ENCODE measurements at regions not wholly inside any gene's neighbourhood (a gene's known extent, or its start where the extent isn't known, plus 50 kb on each side); places are given as distances from the start of the nearest gene placed in this dataset.

DNA sequence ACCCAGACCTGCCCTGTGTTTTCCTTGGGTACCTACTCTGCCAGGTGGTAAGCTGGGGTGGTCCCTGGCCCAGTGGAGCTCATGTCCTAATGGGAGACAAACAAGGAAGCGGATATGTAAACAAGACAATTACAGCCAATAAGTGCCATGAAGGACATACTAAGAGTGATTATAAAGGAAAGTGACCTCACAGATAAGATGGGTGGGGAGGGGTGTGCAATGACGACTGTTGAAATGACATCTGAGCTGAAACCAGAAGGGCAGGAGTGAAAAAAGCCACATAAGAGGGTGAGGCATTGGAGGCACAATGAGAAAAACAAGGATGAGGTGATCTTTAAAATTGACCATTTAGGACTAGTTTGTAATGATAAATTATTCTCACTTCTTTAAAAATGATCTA is 336.2 kb upstream of the IL12A start:
- H3K27me3 ChIP-seq, result no peaks in the 10 kb centered on the region
- H3K36me3 ChIP-seq (replicated peaks; ENCODE audit: insufficient read depth, low read depth), result no peaks in the 10 kb centered on the region
- H3K9me2 ChIP-seq (replicated peaks; ENCODE audit: insufficient read depth), result no peaks in the 10 kb centered on the region
- DNase-seq (ENCODE audit: low spot score), result no peak
- H3K9me3 ChIP-seq (ENCODE audit: low read depth), result no peaks in the 10 kb centered on the region
- TF ChIP-seq EZH2 (IDR thresholded peaks at IDR 0.05; ENCODE audit: borderline replicate concordance) (no peak), EZH2phosphoT487 (IDR thresholded peaks at IDR 0.05; ENCODE audit: low read depth, severe bottlenecking, unreplicated experiment) (no peak)
- TF ChIP-seq, protein P1, sequence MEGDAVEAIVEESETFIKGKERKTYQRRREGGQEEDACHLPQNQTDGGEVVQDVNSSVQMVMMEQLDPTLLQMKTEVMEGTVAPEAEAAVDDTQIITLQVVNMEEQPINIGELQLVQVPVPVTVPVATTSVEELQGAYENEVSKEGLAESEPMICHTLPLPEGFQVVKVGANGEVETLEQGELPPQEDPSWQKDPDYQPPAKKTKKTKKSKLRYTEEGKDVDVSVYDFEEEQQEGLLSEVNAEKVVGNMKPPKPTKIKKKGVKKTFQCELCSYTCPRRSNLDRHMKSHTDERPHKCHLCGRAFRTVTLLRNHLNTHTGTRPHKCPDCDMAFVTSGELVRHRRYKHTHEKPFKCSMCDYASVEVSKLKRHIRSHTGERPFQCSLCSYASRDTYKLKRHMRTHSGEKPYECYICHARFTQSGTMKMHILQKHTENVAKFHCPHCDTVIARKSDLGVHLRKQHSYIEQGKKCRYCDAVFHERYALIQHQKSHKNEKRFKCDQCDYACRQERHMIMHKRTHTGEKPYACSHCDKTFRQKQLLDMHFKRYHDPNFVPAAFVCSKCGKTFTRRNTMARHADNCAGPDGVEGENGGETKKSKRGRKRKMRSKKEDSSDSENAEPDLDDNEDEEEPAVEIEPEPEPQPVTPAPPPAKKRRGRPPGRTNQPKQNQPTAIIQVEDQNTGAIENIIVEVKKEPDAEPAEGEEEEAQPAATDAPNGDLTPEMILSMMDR (IDR thresholded peaks at IDR 0.05; ENCODE audit: poor library complexity), result no peak
- no peak overlapping the region for H2AFZ ChIP-seq
- H3K4me1 ChIP-seq (ENCODE audit: insufficient read depth), result no peaks in the 10 kb centered on the region
- 54% methylated on average over 2 of the region's 2 CpGs for WGBS (ENCODE audit: low lambda C conversion rate, missing lambda C conversion rate)
- no peak overlapping the region for H3K4me2 ChIP-seq
- H3K27ac ChIP-seq, result no peak overlapping the region
- no peak overlapping the region for H3K4me3 ChIP-seq
- H4K20me1 ChIP-seq (ENCODE audit: insufficient read depth, poor library complexity, severe bottlenecking), result no peaks in the 10 kb centered on the region
- no peaks in the 10 kb centered on the region for H3K79me2 ChIP-seq

DNA sequence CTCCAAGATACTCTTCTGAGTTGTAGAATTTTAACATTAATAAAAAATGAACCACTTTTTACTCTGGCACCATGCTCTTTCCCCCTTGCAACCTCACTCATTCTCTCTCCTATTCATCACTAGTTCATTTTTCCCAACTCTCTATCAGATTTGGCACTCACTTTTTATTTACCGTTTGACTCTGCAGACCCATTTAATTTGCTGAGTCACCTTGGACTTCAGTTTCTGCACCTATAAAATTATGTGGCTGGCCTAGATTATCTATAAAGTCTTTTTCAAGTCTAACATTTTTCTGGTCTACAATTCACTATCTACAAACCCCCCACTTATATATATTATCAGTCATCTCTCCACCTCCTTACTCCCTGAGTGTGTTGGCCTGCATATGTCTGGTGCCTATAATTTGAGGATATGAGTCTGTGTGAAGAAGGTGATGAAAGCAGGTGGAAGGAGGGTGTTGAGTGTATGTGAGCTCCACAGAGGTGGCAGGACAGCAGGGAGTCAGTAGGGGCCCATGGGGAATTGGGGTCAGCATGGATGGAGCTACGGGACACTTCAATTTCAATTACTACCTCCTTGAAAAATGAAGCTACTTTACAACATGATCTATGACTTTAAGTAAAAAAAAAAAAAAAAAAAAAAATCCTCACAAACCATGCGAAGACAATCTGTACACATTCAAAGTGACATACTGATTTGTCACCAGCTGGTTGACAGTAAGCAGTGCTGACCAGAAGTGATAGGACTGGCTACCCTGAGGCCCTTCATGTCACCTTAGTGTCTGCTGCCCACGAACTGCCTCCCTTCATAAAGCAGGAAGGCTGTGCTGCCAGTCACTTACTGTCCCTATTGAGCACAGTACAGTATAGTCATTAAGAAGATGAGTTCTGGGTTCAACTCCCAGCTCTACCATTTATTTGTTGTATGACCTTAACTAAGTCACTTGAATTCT is 334.2 kb upstream of the IL12A start:
- Histone ChIP-seq H3K27ac (no peak overlapping the region), H3K9me3 (ENCODE audit: low read depth) (no peaks in the 10 kb centered on the region), H3K79me2 (no peaks in the 10 kb centered on the region), H3K4me2 (no peak overlapping the region), H3K4me3 (no peak overlapping the region), H3K27me3 (no peaks in the 10 kb centered on the region), H4K20me1 (ENCODE audit: insufficient read depth, poor library complexity, severe bottlenecking) (no peaks in the 10 kb centered on the region), H3K9me2 (replicated peaks; ENCODE audit: insufficient read depth) (no peaks in the 10 kb centered on the region), H3K4me1 (ENCODE audit: insufficient read depth) (no peaks in the 10 kb centered on the region), H3K36me3 (replicated peaks; ENCODE audit: insufficient read depth, low read depth) (no peaks in the 10 kb centered on the region), H2AFZ (no peak overlapping the region)
- 67% methylated on average over 4 of the region's 4 CpGs for WGBS (ENCODE audit: low lambda C conversion rate, missing lambda C conversion rate)
- no peak for DNase-seq (ENCODE audit: low spot score)
- TF ChIP-seq, protein P1 (IDR thresholded peaks at IDR 0.05; ENCODE audit: poor library complexity), result no peak
- TF ChIP-seq EZH2 (IDR thresholded peaks at IDR 0.05; ENCODE audit: borderline replicate concordance), result no peak
- TF ChIP-seq EZH2phosphoT487 (IDR thresholded peaks at IDR 0.05; ENCODE audit: low read depth, severe bottlenecking, unreplicated experiment), result no peak

DNA sequence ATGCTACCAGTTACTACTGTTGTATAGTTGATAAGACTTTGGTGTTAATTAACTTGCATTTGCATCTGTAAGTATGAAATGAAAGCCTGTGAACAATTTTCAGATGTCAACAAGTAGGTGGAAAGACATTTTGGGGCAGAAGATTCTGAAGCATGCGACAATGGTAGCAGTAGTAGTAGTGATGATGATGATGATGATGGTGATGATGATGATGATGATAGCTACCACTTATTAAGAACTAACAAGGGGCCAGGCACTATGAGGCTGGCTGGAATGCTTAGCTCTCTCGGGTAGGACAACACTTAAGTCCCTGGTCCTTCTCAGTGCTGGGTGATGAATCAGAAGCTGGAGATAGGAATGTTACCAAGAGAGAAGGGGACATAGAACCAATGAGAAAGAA is 333.4 kb upstream of the IL12A start:
- Histone ChIP-seq H3K9me2 (replicated peaks; ENCODE audit: insufficient read depth) (no peaks in the 10 kb centered on the region), H3K9me3 (ENCODE audit: low read depth) (no peaks in the 10 kb centered on the region), H4K20me1 (ENCODE audit: insufficient read depth, poor library complexity, severe bottlenecking) (no peaks in the 10 kb centered on the region), H3K4me1 (ENCODE audit: insufficient read depth) (no peaks in the 10 kb centered on the region), H2AFZ (no peak overlapping the region), H3K79me2 (no peaks in the 10 kb centered on the region), H3K4me3 (no peak overlapping the region), H3K36me3 (replicated peaks; ENCODE audit: insufficient read depth, low read depth) (no peaks in the 10 kb centered on the region), H3K4me2 (no peak overlapping the region), H3K27ac (no peak overlapping the region), H3K27me3 (no peaks in the 10 kb centered on the region)
- 92% methylated on average over 2 of the region's 2 CpGs for WGBS (ENCODE audit: low lambda C conversion rate, missing lambda C conversion rate)
- no peak for TF ChIP-seq EZH2phosphoT487 (IDR thresholded peaks at IDR 0.05; ENCODE audit: low read depth, severe bottlenecking, unreplicated experiment)
- TF ChIP-seq, protein P1 (IDR thresholded peaks at IDR 0.05; ENCODE audit: poor library complexity), result no peak
- no peak for TF ChIP-seq EZH2 (IDR thresholded peaks at IDR 0.05; ENCODE audit: borderline replicate concordance)
- DNase-seq (ENCODE audit: low spot score), result no peak

Data from hepatocyte (in vitro differentiated cells).